HL-60 (cell line): ENCODE measurements at regions not wholly inside any gene's neighbourhood (a gene's known extent, or its start where the extent isn't known, plus 50 kb on each side); places are given as distances from the start of the nearest gene placed in this dataset.

Experiments
- DNase-seq, 2 experiments: peaks; one replicate each; pipeline ENCODE4 v3.0.0-alpha.2; 2010 to 2020; ENCODE audit warnings: low read depth in 1 of 2, low spot score in 1 of 2
- H3K27ac ChIP-seq: fragments of 250-450 bp; sonication (Bioruptor Pico); replicated peaks from 2 replicates; pipeline ENCODE4 v1.5.1; 2020; ENCODE audit warnings: mild to moderate bottlenecking, moderate library complexity
- H3K27me3 ChIP-seq: fragments of 250-450 bp; sonication (Bioruptor Pico); 2 replicates; pipeline ENCODE4 v1.5.1; 2021; ENCODE audit warnings: mild to moderate bottlenecking, moderate library complexity; ENCODE audit not compliant: insufficient read depth, poor library complexity, severe bottlenecking
- H3K4me3 ChIP-seq: replicated peaks from 2 replicates; pipeline ENCODE4 v1.5.1; 2011; ENCODE audit warnings: mild to moderate bottlenecking, control low read depth, low read length; ENCODE audit not compliant: insufficient read depth
- CTCF ChIP-seq: IDR thresholded peaks from one replicate; pipeline ENCODE4 v1.5.1; 2011; ENCODE audit warnings: low read length, control low read depth, inconsistent platforms; ENCODE audit not compliant: insufficient read depth
- GABPA ChIP-seq: IDR thresholded peaks from 2 replicates; pipeline ENCODE4 v1.6.1; 2012; ENCODE audit warnings: low read depth
- POLR2AphosphoS5 ChIP-seq: IDR thresholded peaks from 2 replicates; pipeline ENCODE4 v1.6.1; 2012; ENCODE audit warnings: low read depth
- SPI1 ChIP-seq: IDR thresholded peaks from 2 replicates; pipeline ENCODE4 v1.6.1; 2012; ENCODE audit warnings: low read depth, mild to moderate bottlenecking, borderline replicate concordance
- TF ChIP-seq, protein P1 (sequence below): IDR thresholded peaks from 2 replicates; pipeline ENCODE4 v1.6.1; 2012; ENCODE audit warnings: low read depth; ENCODE audit not compliant: insufficient replicate concordance

GRCh38 chr9:30125881-30126280 lies 2258.6 kb upstream of the ACO1 start:
- no peak overlapping the region for H3K27ac ChIP-seq
- no peaks in the 10 kb centered on the region for H3K27me3 ChIP-seq
- TF ChIP-seq GABPA (no peak), POLR2AphosphoS5 (no peak), CTCF (no peak), SPI1 (no peak)
- TF ChIP-seq, protein P1, sequence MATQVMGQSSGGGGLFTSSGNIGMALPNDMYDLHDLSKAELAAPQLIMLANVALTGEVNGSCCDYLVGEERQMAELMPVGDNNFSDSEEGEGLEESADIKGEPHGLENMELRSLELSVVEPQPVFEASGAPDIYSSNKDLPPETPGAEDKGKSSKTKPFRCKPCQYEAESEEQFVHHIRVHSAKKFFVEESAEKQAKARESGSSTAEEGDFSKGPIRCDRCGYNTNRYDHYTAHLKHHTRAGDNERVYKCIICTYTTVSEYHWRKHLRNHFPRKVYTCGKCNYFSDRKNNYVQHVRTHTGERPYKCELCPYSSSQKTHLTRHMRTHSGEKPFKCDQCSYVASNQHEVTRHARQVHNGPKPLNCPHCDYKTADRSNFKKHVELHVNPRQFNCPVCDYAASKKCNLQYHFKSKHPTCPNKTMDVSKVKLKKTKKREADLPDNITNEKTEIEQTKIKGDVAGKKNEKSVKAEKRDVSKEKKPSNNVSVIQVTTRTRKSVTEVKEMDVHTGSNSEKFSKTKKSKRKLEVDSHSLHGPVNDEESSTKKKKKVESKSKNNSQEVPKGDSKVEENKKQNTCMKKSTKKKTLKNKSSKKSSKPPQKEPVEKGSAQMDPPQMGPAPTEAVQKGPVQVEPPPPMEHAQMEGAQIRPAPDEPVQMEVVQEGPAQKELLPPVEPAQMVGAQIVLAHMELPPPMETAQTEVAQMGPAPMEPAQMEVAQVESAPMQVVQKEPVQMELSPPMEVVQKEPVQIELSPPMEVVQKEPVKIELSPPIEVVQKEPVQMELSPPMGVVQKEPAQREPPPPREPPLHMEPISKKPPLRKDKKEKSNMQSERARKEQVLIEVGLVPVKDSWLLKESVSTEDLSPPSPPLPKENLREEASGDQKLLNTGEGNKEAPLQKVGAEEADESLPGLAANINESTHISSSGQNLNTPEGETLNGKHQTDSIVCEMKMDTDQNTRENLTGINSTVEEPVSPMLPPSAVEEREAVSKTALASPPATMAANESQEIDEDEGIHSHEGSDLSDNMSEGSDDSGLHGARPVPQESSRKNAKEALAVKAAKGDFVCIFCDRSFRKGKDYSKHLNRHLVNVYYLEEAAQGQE = no peak
- H3K4me3 ChIP-seq = no peak overlapping the region
- no peak for DNase-seq

- H3K4me3 ChIP-seq = no peak overlapping the region
- no peak for TF ChIP-seq POLR2AphosphoS5
- no peak for TF ChIP-seq SPI1
- TF ChIP-seq GABPA = no peak
- no peak for TF ChIP-seq CTCF
- TF ChIP-seq, protein P1 = no peak
- DNase-seq = no peak
- no peak overlapping the region for H3K27ac ChIP-seq
- H3K27me3 ChIP-seq = no peaks in the 10 kb centered on the region
Measured at GRCh38 chr9:30127371-30127770, 2257.1 kb upstream of the ACO1 start.

- TF ChIP-seq GABPA = no peak
- TF ChIP-seq, protein P1 = no peak
- no peak for TF ChIP-seq CTCF
- no peak for TF ChIP-seq SPI1
- TF ChIP-seq POLR2AphosphoS5 = no peak
- no peak overlapping the region for H3K4me3 ChIP-seq
- no peaks in the 10 kb centered on the region for H3K27me3 ChIP-seq
- no peak overlapping the region for H3K27ac ChIP-seq
- DNase-seq = no peak
Measured at GRCh38 chr9:30140407-30140806, 2244.0 kb upstream of the ACO1 start.
